ENCODE measurements at regions not wholly inside any gene's neighbourhood (a gene's known extent, or its start where the extent isn't known, plus 50 kb on each side); places are given as distances from the start of the nearest gene placed in this dataset.

GRCh38 chr15:95825208-95825607, 505.3 kb upstream of the NR2F2 start:
- DNase-seq, result no peak

GRCh38 chr15:95825671-95826411, 504.7 kb upstream of the NR2F2 start:
- no peak for DNase-seq

DNA sequence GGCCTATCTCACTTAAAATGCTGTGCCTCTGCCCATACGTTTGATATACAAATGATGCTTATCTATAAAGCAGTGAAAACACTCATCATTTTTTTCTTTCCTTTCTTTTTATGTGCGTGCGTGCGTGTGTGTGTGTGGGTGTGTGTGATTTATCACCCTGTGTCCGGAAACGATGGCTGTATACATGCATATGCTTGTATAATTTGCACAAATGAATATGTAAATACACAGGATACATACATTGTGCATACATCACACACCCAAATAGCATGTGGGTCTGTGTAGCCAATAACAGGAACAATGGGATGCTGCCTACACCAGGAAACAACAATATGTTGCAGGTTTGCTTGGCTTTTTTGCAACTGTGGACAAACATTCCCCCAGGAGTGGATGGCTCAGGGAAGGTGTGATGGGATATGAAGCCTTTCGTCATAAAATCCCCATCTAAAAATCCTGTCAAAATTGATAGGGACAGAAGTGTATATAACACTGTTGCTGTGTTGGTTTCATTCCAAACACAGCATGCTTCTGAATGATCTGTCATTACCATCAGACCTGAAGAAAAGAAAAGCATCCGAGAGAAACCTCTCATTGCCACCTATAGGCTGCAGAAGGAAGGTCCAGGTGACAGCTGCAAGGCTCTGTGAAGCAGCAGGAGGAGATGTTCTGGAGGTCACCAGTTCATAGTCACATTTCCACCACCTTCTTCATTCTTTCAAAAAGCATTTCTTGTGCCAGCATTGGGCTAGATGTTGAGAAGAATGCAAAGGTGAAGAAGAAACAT, 503.9 kb upstream of the NR2F2 start:
- DNase-seq, result no peak

DNA sequence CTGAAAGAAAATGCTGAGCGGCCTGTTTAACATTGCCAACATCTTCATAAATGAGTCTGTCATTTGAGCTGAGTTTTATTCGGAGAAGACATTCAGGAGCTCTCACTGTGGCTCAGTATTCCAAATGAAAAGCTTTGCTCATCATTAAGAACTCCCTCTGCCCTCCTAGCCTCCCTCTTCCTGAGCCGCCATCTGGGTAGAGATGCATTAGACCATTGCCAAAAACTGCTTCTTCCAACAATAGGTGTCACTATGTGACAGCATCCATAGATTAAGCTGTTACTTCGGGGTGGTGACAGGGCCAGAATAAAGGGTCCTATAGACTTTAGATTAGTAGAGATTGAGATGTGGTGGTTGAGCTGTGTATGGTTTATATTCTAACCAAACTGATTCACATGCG, 501.4 kb upstream of the NR2F2 start:
- DNase-seq, result no peak

GRCh38 chr15:95830281-95830680, 500.2 kb upstream of the NR2F2 start:
- no peak for DNase-seq

DNA sequence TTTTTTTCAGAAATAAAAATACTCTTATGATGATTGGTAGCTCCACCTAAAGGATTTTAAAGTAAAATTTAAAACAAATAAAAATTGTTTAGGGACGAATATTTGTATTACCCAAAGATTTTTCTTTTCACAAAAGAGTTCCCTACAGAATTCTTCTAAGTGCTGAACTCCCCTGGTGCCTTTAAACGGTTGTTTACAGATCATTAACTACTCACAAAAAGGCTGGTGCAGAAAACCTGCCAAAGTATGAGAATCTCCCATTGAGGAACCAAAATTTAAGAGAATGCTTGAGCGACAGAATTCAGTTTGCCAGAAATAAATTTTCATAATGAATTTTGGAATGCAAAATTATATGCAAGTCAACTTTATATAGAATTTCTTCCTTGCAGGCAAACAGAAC, 497.8 kb upstream of the NR2F2 start:
- no peak for DNase-seq

DNA sequence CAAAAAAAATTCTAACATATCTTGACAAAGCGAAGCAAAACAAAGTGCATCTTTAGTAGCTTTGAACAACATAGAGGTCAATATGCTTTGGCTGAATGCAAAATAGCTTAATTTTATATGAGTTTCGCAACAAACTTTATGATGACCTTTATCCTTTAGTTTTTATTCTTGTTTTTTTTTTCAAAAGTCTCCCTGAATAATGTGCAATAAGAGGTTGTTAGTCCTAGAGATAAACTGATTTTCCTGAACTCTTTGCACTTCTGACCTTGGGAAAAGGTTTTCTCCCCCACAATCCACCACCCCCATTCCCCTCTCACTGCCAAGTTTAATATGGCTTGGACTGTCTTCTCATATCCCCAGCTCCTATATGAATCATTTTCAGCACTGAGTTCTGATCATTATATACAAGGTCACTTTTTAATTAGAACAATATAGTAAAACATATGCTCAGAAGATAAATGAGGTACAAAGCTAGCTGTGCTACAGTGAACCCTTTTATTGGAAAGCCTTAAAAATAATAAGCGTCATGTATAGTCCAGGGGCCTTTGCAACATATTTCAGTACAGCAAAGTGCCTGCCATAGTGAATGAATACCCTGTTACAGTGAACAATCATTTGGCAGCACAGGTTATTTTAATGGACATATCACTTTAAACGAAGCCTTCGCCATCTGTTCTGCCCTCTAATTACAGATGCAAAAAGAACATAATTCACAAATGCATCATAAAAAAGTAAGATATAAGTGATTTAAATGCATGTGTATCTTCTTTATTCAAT, 496.3 kb upstream of the NR2F2 start:
- no peak for DNase-seq

DNA sequence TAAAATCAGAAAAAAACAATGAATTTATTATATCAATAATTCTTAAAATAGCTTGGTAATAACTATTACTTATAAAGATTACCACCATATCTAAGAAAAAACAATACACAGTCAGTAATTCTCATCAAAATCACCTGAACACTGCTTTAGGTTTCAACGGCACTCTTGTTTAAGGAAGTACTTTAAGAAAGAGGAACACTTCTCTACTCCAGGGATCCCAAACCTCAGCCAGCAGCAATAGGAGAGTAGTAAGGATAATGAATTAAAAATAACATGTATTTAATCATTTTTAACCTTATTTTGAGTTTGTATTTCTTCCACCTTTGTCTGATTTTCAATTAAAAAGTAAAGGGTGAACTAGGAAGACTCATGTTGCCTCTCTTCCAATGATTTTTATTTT, 494.0 kb upstream of the NR2F2 start:
- no peak for DNase-seq

- no peak for DNase-seq
Observed at GRCh38 chr15:95837341-95838004, 493.0 kb upstream of the NR2F2 start.

DNA sequence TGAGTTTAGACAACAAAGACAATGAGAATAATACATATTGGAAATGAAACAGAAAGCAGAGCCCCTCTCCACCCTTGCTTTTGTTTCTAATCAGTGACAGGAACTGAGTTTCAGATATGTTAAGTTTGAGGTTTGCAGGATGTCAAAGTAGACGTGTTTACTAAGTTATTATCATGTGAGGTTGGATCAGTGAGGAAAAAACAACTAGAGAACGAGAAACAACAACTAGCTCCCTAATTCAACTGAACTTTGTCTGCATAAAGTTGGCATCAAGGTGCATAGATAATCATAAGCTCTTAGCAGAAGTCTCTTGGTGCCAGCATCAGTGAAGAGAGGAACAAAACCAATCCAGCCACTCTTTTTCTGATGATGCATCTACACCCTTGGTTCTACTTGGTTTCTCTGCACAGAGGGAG, 491.1 kb upstream of the NR2F2 start:
- no peak for DNase-seq

DNA sequence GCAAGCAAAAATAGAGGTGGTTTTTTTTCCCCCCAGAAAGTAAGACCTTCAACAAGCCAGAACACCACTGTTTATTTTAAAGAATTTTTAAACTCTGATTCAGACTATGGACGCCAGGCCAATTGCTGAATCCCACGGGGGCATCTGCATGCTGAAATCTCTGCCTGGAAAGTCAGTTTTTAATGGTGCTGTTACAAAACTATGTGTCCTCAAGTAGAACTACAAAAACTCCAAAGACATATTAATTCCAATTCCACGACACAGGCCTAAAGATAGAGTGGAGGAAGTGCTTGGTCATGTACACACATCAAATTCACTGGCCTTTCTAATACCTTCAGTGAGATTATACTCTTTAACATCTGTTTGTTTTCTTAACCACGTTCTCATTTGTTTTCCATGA, 490.5 kb upstream of the NR2F2 start:
- DNase-seq, result no peak

DNA sequence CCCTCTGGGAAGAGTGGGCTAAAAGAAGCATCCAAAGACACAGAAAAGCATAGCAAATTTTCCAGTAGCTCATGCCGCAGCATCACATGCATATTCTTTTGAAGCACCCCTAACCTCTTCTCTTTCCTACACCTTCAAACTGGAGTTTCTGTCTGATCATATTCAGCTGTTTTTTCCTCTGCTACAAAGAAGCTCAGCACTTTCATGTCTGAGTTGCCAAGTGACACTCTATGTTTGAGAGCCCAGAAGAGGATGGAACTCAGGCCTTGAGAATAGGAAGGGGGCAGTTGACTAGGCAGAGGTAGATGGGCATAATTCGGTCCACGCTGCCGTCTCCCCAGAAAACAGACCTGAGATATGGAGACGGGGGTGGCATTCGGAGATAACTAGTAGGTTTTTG, 489.6 kb upstream of the NR2F2 start:
- DNase-seq, result no peak

DNA sequence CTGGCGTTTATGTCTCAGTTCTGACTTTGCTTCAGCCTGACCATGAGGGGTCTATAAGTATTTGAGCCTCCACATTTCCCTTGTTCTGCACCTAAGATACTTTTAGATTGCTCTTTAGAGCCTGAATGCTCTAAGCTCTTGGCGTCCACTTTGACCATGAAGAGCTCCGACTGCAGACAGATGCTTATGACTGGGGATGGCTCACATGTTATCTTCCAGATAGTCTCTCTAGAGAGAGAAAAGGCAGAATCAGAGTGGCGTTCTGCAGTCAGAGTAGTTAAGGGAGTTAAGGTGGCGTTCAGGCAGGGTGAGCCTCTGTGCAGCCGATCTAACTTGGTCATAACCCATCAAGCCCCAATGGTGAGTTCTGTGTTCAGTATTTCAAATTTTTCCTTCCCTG, 487.9 kb upstream of the NR2F2 start:
- DNase-seq, result no peak

DNA sequence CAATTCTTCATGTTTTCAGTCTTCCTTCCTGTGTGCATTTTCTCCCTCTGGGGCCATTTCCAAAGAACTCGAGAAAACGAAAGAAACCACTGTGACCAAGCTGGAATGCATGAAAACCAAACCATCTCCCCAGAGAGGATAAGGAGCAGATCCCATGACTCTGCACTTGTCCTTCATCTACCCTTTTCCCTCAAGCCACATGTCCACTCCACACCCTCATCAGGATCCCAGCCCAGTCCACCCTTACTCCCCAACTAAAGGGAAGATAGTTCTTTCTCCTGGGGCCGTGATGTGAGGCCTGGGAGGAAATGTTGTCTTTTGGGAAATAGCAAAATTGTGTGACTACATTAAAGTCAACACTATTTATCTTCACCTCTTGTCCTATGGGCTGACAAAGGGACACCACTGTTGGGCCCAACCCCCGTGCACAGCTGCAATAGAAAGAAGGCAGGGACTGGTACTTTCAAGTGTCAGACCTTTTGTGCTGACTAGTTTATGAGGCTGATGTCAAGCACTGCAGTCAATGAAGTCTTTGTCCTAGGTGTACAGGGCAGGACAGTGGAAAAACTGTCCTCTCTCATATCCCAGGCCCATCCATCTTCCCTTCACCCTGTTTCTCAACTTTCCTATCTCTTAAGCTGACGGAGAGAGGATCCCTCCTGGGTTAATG, 487.1 kb upstream of the NR2F2 start:
- no peak for DNase-seq

- no peak for DNase-seq
Observed at GRCh38 chr15:95845862-95846515, 484.5 kb upstream of the NR2F2 start.

DNA sequence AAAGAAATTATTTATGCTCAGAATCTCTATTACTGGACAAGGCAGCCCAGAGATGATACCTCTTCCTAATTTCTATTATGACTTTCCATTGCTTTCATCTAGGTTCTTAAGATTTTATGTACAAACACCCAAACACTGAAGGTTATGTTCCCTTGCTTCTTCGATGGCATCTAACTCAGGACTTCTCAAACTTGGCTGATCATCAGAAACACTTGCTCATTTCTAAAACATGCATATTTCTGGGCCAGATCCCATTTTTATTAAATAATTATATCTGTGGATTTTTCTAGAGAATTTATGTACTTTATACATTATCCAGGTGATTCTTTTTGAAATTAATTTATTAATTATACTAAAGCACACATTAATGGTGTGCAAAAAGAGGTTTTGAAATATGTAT, 482.4 kb upstream of the NR2F2 start:
- no peak for DNase-seq

DNA sequence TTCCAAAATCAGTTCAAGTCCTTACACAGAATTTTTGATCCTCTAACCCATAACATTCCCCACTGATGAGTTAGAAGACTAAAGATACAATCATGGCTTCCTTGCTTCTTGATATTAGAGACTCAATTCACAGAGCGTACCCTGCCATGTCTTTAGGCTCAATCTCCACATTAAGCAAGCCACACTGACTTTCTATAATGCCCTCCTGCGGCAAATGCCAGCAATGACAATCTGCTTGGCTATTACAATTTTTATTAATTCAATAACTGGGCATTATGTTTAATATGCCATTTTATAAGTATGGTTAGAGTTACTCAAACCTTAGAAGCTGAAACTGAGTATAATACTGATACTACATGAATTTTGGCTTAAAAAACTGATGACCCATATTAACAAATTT, 479.7 kb upstream of the NR2F2 start:
- DNase-seq, result no peak

DNA sequence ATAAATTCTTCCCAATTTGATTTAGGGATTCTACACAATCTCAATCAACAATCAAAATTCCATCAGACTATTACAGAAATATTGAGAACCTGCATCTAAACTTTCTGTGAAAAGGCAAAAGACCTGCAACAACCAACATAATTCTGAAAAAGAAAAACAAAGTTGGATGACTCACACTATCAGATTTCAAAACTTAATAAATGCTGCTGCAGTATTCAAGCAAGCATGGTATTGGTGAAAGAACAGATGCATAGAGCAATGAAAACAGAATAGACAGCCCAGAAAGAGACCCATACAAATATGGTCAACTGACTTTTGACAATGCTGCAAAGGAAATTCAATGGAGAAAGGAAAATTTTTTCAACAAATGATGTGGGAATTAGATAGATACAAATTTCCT, 477.1 kb upstream of the NR2F2 start:
- DNase-seq, result no peak

- no peak for DNase-seq
Observed at GRCh38 chr15:95857124-95857757, 473.3 kb upstream of the NR2F2 start.

DNA sequence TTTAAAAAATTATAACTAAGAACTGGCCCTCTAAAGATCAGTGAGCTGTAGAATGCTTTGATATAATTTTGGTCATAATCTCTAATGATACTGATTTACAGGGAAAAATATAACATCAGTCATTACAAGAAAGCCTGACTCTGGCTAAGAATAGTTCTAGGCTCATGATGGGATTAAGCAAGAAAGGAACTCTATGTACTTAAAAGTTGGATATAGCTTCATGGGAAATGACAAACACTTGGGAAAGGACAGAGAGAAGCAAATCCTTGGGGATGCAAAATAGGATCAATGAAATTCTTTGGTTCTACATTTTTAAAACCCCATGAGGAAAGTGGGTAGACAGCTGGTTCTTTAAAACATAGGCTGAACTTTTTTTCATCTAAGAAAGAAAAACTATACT, 472.7 kb upstream of the NR2F2 start:
- DNase-seq, result no peak

DNA sequence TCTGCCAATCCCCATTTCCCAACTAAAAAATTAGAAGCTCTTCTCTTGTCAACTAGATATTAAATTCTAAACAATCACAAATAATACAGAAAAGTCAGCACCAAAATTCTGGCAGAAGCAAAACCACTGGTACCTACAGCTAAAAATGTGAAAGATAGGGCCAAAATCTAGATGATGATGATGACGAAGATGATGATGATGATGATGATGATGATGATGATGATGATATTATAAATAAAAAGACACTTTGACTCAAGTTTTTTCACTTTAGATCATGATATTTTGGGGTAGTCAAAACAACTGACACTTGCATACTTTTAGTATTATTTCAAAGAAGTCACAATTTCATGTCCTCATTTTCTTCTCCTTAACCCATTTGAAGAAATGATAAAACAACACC, 470.1 kb upstream of the NR2F2 start:
- no peak for DNase-seq

GRCh38 chr15:95864467-95864886, 466.0 kb upstream of the NR2F2 start:
- no peak for DNase-seq
